Left ventricle myocardium inferior (tissue), 1 donor: ENCODE measurements at regions not wholly inside any gene's neighbourhood (a gene's known extent, or its start where the extent isn't known, plus 50 kb on each side); places are given as distances from the start of the nearest gene placed in this dataset.
A peak's percentile ranks its signal among the peaks of the same experiment; 100 is the strongest.

Experiments used
- DNase-seq: peaks from one replicate; pipeline ENCODE4 v3.0.0-alpha.2; 2020
- H3K27ac ChIP-seq: fragments of 200-600 bp; replicated peaks from 2 replicates; pipeline ENCODE4 v1.8.0; 2021
- H3K27me3 ChIP-seq: fragments of 200-600 bp; 2 replicates; pipeline ENCODE4 v1.8.0; 2021; ENCODE audit warnings: low read depth
- H3K36me3 ChIP-seq: fragments of 200-600 bp; 2 replicates; pipeline ENCODE4 v1.8.0; 2021
- H3K4me1 ChIP-seq: fragments of 200-600 bp; 2 replicates; pipeline ENCODE4 v1.8.0; 2021
- H3K4me3 ChIP-seq: fragments of 200-600 bp; 2 replicates; pipeline ENCODE4 v1.8.0; 2021; ENCODE audit warnings: mild to moderate bottlenecking, moderate library complexity
- H3K9me3 ChIP-seq: fragments of 200-600 bp; replicated peaks from 2 replicates; pipeline ENCODE4 v1.8.0; 2021
- intact Hi-C: fragments of 100-400 bp; cut with micrococcal nuclease; formaldehyde crosslinking; loops from one replicate; pipeline ENCODE4 v1.11.0; 2022
- TF ChIP-seq, protein P1 (sequence below): fragments of 200-600 bp; IDR thresholded peaks from 2 replicates; pipeline ENCODE4 v1.8.0; 2021; ENCODE audit warnings: antibody characterized with exemption, mild to moderate bottlenecking, borderline replicate concordance
- donor health status: DM: no; HTN: yes; CAD: no; lungs with severe emphysema.

DNA sequence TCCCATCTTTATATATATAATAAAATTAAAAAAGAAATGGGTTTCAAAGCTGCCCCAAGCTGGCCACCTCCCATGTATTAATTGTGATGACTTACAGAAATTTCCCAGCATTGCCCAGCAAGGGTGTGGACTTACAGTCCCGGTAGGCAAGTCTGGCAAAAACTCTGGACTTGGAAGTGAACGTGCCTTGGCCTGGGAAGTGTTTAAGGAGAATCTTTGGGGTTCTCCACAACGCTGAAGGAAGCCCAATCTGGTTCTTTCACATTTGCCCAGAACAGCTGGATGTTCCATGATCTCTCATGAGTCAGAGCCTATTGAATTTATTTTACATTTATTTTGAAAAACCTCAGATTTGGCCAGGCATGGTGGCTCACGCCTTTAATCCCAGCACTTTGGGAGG, 98.4 kb upstream of the SLC45A1 start:
- H3K4me3 ChIP-seq: no peak overlapping the region
- H3K4me1 ChIP-seq: peaks cover 32% of the 10 kb centered on the region
- intact Hi-C loops: no loop called here
- no peak overlapping the region for H3K27ac ChIP-seq
- no peaks in the 10 kb centered on the region for H3K27me3 ChIP-seq
- DNase-seq: no peak
- H3K9me3 ChIP-seq: no peaks in the 10 kb centered on the region
- H3K36me3 ChIP-seq: no peaks in the 10 kb centered on the region
- TF ChIP-seq, protein P1, sequence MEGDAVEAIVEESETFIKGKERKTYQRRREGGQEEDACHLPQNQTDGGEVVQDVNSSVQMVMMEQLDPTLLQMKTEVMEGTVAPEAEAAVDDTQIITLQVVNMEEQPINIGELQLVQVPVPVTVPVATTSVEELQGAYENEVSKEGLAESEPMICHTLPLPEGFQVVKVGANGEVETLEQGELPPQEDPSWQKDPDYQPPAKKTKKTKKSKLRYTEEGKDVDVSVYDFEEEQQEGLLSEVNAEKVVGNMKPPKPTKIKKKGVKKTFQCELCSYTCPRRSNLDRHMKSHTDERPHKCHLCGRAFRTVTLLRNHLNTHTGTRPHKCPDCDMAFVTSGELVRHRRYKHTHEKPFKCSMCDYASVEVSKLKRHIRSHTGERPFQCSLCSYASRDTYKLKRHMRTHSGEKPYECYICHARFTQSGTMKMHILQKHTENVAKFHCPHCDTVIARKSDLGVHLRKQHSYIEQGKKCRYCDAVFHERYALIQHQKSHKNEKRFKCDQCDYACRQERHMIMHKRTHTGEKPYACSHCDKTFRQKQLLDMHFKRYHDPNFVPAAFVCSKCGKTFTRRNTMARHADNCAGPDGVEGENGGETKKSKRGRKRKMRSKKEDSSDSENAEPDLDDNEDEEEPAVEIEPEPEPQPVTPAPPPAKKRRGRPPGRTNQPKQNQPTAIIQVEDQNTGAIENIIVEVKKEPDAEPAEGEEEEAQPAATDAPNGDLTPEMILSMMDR: no peak

GRCh38 chr1:8218351-8219092, 99.4 kb upstream of the SLC45A1 start:
- Histone ChIP-seq H3K27me3 (no peaks in the 10 kb centered on the region), H3K4me1 (peaks cover 34% of the 10 kb centered on the region), H3K27ac (no peak overlapping the region), H3K4me3 (no peak overlapping the region), H3K36me3 (no peaks in the 10 kb centered on the region), H3K9me3 (no peaks in the 10 kb centered on the region)
- intact Hi-C loops: no loop called here
- no peak for DNase-seq
- TF ChIP-seq, protein P1: no peak

- DNase-seq: no peak
- intact Hi-C loops: no loop called here
- Histone ChIP-seq H3K27ac (peak overlapping the region; percentile 77), H3K9me3 (no peaks in the 10 kb centered on the region), H3K27me3 (no peaks in the 10 kb centered on the region), H3K4me1 (peaks cover 34% of the 10 kb centered on the region), H3K4me3 (peak overlapping the region; percentile 68), H3K36me3 (no peaks in the 10 kb centered on the region)
- TF ChIP-seq, protein P1: no peak
Observed at GRCh38 chr1:8217809-8218208, 100.1 kb upstream of the SLC45A1 start.

DNA sequence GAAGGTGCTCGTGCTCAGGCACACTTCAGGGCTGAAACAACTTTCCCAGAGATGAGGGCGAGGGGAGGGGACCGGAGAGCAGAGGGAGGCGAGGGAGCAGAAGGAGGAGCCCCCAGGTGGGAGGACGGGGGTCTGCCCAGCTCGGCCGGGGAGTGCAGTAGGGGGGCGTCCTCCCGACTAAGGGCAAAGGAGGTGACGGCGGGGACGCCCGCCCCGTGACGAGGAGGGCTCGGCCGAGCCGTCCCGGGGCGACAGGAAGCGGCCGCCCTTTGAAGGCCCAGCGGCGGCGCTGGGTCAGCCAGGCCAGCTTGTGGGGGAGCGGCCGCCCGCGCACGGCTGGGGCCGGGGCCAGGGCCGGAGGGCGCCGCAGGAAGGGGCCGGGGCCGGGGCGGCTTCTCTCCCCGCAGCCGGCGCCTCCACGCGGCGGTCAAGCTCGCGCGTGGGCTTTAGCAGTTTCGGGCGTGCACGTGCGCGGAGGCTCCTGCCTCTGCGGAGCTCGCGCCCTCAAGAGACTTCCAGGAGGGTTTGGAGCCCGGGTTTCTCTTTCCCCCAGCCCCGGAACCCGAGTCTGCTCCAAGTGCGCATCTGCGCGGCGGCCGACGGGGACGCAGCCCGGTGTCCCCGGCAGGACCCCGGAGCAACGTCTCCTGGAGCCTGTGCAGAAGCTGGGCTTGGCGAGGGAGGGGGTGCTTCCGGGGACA, 100.8 kb upstream of the SLC45A1 start:
- no peaks in the 10 kb centered on the region for H3K9me3 ChIP-seq
- H3K27me3 ChIP-seq: no peaks in the 10 kb centered on the region
- peak; percentile 46 for DNase-seq
- peak overlapping the region; percentile 68 for H3K4me3 ChIP-seq
- peaks cover 39% of the 10 kb centered on the region for H3K4me1 ChIP-seq
- peak overlapping the region; percentile 77 for H3K27ac ChIP-seq
- no peaks in the 10 kb centered on the region for H3K36me3 ChIP-seq
- intact Hi-C loops: no loop called here
- TF ChIP-seq, protein P1: peak; percentile 23

GRCh38 chr1:8216005-8216404, 101.9 kb upstream of the SLC45A1 start:
- H3K27me3 ChIP-seq: peaks cover 4% of the 10 kb centered on the region
- DNase-seq: no peak
- H3K36me3 ChIP-seq: no peaks in the 10 kb centered on the region
- peaks cover 45% of the 10 kb centered on the region for H3K4me1 ChIP-seq
- intact Hi-C loops: no loop called here
- no peak overlapping the region for H3K4me3 ChIP-seq
- no peaks in the 10 kb centered on the region for H3K9me3 ChIP-seq
- TF ChIP-seq, protein P1: no peak
- peak overlapping the region; percentile 77 for H3K27ac ChIP-seq
